HL-60 (cell line): ENCODE measurements at regions not wholly inside any gene's neighbourhood (a gene's known extent, or its start where the extent isn't known, plus 50 kb on each side); places are given as distances from the start of the nearest gene placed in this dataset.

Experiments used
- POLR2AphosphoS5 ChIP-seq: IDR thresholded peaks from 2 replicates; pipeline ENCODE4 v1.6.1; 2012; ENCODE audit warnings: low read depth
- TF ChIP-seq, protein P1 (sequence below): IDR thresholded peaks from one replicate; pipeline ENCODE4 v1.5.1; 2011; ENCODE audit warnings: low read length, control low read depth, inconsistent platforms; ENCODE audit not compliant: insufficient read depth
- TF ChIP-seq, protein P2 (sequence below): IDR thresholded peaks from 2 replicates; pipeline ENCODE4 v1.6.1; 2012; ENCODE audit warnings: low read depth; ENCODE audit not compliant: insufficient replicate concordance

DNA sequence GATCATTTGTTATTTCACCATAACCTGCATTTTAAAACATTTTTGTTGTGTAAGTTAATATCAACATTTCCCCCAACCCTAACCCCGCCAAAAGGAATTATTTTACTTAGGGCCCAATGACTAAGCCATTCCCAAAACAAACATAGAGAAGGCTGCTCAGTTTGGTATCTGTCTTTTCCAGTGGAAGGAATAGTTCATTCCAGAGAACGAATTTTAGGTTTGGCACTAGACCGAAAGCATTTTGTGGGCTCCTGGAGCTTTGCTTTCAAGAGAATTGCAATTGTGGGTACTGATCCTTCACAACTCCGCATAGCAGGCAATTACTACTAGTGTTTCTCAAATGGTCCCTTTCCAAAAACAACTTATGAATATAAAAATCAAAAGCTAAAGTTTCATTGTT lies 226.7 kb upstream of the MAD2L1 start:
- TF ChIP-seq, protein P1, sequence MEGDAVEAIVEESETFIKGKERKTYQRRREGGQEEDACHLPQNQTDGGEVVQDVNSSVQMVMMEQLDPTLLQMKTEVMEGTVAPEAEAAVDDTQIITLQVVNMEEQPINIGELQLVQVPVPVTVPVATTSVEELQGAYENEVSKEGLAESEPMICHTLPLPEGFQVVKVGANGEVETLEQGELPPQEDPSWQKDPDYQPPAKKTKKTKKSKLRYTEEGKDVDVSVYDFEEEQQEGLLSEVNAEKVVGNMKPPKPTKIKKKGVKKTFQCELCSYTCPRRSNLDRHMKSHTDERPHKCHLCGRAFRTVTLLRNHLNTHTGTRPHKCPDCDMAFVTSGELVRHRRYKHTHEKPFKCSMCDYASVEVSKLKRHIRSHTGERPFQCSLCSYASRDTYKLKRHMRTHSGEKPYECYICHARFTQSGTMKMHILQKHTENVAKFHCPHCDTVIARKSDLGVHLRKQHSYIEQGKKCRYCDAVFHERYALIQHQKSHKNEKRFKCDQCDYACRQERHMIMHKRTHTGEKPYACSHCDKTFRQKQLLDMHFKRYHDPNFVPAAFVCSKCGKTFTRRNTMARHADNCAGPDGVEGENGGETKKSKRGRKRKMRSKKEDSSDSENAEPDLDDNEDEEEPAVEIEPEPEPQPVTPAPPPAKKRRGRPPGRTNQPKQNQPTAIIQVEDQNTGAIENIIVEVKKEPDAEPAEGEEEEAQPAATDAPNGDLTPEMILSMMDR = no peak
- TF ChIP-seq POLR2AphosphoS5 = no peak
- TF ChIP-seq, protein P2, sequence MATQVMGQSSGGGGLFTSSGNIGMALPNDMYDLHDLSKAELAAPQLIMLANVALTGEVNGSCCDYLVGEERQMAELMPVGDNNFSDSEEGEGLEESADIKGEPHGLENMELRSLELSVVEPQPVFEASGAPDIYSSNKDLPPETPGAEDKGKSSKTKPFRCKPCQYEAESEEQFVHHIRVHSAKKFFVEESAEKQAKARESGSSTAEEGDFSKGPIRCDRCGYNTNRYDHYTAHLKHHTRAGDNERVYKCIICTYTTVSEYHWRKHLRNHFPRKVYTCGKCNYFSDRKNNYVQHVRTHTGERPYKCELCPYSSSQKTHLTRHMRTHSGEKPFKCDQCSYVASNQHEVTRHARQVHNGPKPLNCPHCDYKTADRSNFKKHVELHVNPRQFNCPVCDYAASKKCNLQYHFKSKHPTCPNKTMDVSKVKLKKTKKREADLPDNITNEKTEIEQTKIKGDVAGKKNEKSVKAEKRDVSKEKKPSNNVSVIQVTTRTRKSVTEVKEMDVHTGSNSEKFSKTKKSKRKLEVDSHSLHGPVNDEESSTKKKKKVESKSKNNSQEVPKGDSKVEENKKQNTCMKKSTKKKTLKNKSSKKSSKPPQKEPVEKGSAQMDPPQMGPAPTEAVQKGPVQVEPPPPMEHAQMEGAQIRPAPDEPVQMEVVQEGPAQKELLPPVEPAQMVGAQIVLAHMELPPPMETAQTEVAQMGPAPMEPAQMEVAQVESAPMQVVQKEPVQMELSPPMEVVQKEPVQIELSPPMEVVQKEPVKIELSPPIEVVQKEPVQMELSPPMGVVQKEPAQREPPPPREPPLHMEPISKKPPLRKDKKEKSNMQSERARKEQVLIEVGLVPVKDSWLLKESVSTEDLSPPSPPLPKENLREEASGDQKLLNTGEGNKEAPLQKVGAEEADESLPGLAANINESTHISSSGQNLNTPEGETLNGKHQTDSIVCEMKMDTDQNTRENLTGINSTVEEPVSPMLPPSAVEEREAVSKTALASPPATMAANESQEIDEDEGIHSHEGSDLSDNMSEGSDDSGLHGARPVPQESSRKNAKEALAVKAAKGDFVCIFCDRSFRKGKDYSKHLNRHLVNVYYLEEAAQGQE = no peak
